Endothelial cell of umbilical vein (primary cell): ENCODE measurements at regions not wholly inside any gene's neighbourhood (a gene's known extent, or its start where the extent isn't known, plus 50 kb on each side); places are given as distances from the start of the nearest gene placed in this dataset.

Experiments used
- BruUV-seq: library from RNA; stranded (reverse); fragments of 400-500 nt; replicated peaks from 2 replicates; lab custom pipeline; 2021; lab: Mats Ljungman, UMichigan
- CTCF ChIA-PET: fragments of 300-600, 350-600 bp; sonication (Branson Sonifier 250); formaldehyde crosslinking; loops from one replicate; lab custom pipeline; 2021; ENCODE audit warnings: antibody characterized with exemption, inconsistent platforms; lab: Charles Lee
- POLR2A ChIA-PET: fragments of 300-600, 350-600 bp; sonication (Branson Sonifier 250); formaldehyde crosslinking; loops from one replicate; lab custom pipeline; 2021; ENCODE audit warnings: antibody characterized with exemption, inconsistent platforms; lab: Charles Lee
- DNase-seq: peaks from one replicate; pipeline ENCODE4 v3.0.0-alpha.2; 2011; ENCODE audit warnings: low read depth, low spot score
- FAIRE-seq: peaks from 2 replicates; lab custom pipeline; 2011; peaks lifted over from hg19 to GRCh38; lab: Jason Lieb, UNC
- H2AFZ ChIP-seq: 2 replicates; pipeline ENCODE4 v1.6.0; 2012; ENCODE audit warnings: low read depth, low read length, control low read depth, inconsistent platforms
- H3K27ac ChIP-seq: 2 replicates; pipeline ENCODE4 v1.5.1; 2011; ENCODE audit warnings: low read depth, mild to moderate bottlenecking, control low read depth, low read length, moderate library complexity; ENCODE audit not compliant: insufficient read depth
- H3K27me3 ChIP-seq, 2 experiments: 2 replicates each; pipeline versions ENCODE4 v1.6.0 to v1.6.1; 2011; ENCODE audit warnings: low read length in 2 of 2, mixed read lengths in 1 of 2; ENCODE audit not compliant: control insufficient read depth in 2 of 2, insufficient read depth in 2 of 2
- H3K36me3 ChIP-seq, 2 experiments: 2 replicates in 1 of 2; 3 replicates in 1 of 2; pipeline ENCODE4 v1.5.1; 2011; ENCODE audit warnings: low read length in 2 of 2, mild to moderate bottlenecking in 1 of 2, moderate library complexity in 1 of 2; ENCODE audit not compliant: control insufficient read depth in 2 of 2, insufficient read depth in 2 of 2; ENCODE audit errors: extremely low read depth in 1 of 2
- H3K4me1 ChIP-seq: 3 replicates; pipeline ENCODE4 v1.5.1; 2011; ENCODE audit warnings: mild to moderate bottlenecking, low read length; ENCODE audit not compliant: control insufficient read depth, insufficient read depth; ENCODE audit errors: extremely low read depth
- H3K4me2 ChIP-seq: 2 replicates; pipeline ENCODE4 v1.6.1; 2011; ENCODE audit warnings: low read length, control low read depth, mixed read lengths; ENCODE audit not compliant: insufficient read depth
- H3K4me3 ChIP-seq, 3 experiments: fragments of 200-600 bp in 1 of 3; sonication (generic), shearing (Covaris generic) in 1 of 3; replicated peaks in 1 of 3; 2 replicates each; pipeline ENCODE4 v1.5.1; 2011 to 2016; ENCODE audit warnings: control low read depth in 3 of 3, low read length in 3 of 3, mild to moderate bottlenecking in 2 of 3, inconsistent platforms in 1 of 3, low read depth in 1 of 3, moderate library complexity in 1 of 3; ENCODE audit not compliant: insufficient read depth in 1 of 3
- H3K79me2 ChIP-seq: 2 replicates; pipeline ENCODE4 v1.6.0; 2012; ENCODE audit warnings: low read length, inconsistent platforms; ENCODE audit not compliant: control insufficient read depth, insufficient read depth
- H3K9ac ChIP-seq: replicated peaks from 2 replicates; pipeline ENCODE3; 2011; ENCODE audit warnings: low read length, control low read depth; ENCODE audit not compliant: insufficient read depth; ENCODE audit errors: extremely low read depth
- H3K9me1 ChIP-seq: replicated peaks from 3 replicates; pipeline ENCODE4 v1.6.0; 2011; ENCODE audit warnings: mild to moderate bottlenecking, low read length; ENCODE audit not compliant: control insufficient read depth, insufficient read depth; ENCODE audit errors: extremely low read depth
- H3K9me3 ChIP-seq: replicated peaks from 2 replicates; pipeline ENCODE4 v1.5.1; 2012; ENCODE audit warnings: low read length, inconsistent platforms; ENCODE audit not compliant: control insufficient read depth, insufficient read depth
- H4K20me1 ChIP-seq: replicated peaks from 2 replicates; pipeline ENCODE3; 2011; ENCODE audit warnings: mild to moderate bottlenecking, low read length; ENCODE audit not compliant: control insufficient read depth, insufficient read depth; ENCODE audit errors: extremely low read depth
- CTCF ChIP-seq, 2 donors: IDR thresholded peaks; 1 replicate in 1 of 2; 2 replicates in 1 of 2; pipeline ENCODE4 v1.5.1; 2011; ENCODE audit warnings: low read length in 2 of 2, mild to moderate bottlenecking in 2 of 2, moderate library complexity in 2 of 2, control low read depth in 1 of 2, inconsistent platforms in 1 of 2, low read depth in 1 of 2; ENCODE audit not compliant: insufficient read depth in 1 of 2; ENCODE audit errors: extremely low read depth in 1 of 2
- EZH2 ChIP-seq: IDR thresholded peaks from 2 replicates; pipeline ENCODE4 v1.6.1; 2012; ENCODE audit warnings: borderline replicate concordance, low read depth, mild to moderate bottlenecking, moderate library complexity, low read length, inconsistent platforms; ENCODE audit not compliant: severe bottlenecking
- FOS ChIP-seq: IDR thresholded peaks from 2 replicates; pipeline ENCODE4 v1.6.1; 2011; ENCODE audit warnings: mild to moderate bottlenecking, low read length, moderate library complexity, borderline replicate concordance; ENCODE audit not compliant: insufficient read depth
- GATA2 ChIP-seq: IDR thresholded peaks from 2 replicates; pipeline ENCODE4 v1.7.0; 2011; ENCODE audit warnings: low read depth, mild to moderate bottlenecking, moderate library complexity, mixed read lengths, low read length; ENCODE audit not compliant: insufficient read length, insufficient read depth
- JUN ChIP-seq: IDR thresholded peaks from 2 replicates; pipeline ENCODE4 v1.6.1; 2011; ENCODE audit warnings: borderline replicate concordance, low read depth; ENCODE audit not compliant: insufficient read length, insufficient read depth
- MAX ChIP-seq: IDR thresholded peaks from 2 replicates; pipeline ENCODE4 v1.6.1; 2011; ENCODE audit not compliant: insufficient read depth, insufficient read length
- MYC ChIP-seq: IDR thresholded peaks from one replicate; pipeline ENCODE4 v1.6.1; 2011; ENCODE audit warnings: mild to moderate bottlenecking, low read depth, low read length
- POLR2A ChIP-seq: IDR thresholded peaks from 2 replicates; pipeline ENCODE4 v1.6.1; 2012; ENCODE audit warnings: low read depth, mild to moderate bottlenecking, control low read depth, low read length
- POLR2AphosphoS5 ChIP-seq: IDR thresholded peaks from 2 replicates; pipeline ENCODE4 v1.6.1; 2012; ENCODE audit warnings: low read depth, mild to moderate bottlenecking, control low read depth, low read length, moderate library complexity; ENCODE audit not compliant: insufficient read depth
- dilution Hi-C: fragments of 300-500 bp; cut with MboI; formaldehyde crosslinking; loops from one replicate; pipeline ENCODE4 v1.15.0; 2019; ENCODE audit warnings: low sequenced_read_pairs; ENCODE audit not compliant: extremely low pct_ligation_motif_present
- intact Hi-C: fragments of 100-400 bp; cut with micrococcal nuclease; formaldehyde crosslinking; loops from one replicate; pipeline ENCODE4 v1.10.0; 2022

GRCh38 chr3:30551927-30552326 is 54.5 kb upstream of the TGFBR2 start:
- FAIRE-seq = no peak
- no peaks in the 10 kb centered on the region for H3K36me3 ChIP-seq
- no peak overlapping the region for H3K27ac ChIP-seq
- no peak for TF ChIP-seq GATA2
- TF ChIP-seq CTCF (IDR thresholded peaks at IDR 0.05; ENCODE audit: extremely low read depth in 1 of 2, insufficient read depth in 1 of 2, low read depth in 1 of 2, low read length in 2 of 2) = no peak
- no peak for TF ChIP-seq POLR2AphosphoS5
- no peak for TF ChIP-seq POLR2A
- TF ChIP-seq MAX = no peak
- no peak for TF ChIP-seq MYC
- TF ChIP-seq FOS = no peak
- TF ChIP-seq JUN = no peak
- no peak for TF ChIP-seq EZH2
- peaks cover 17% of the 10 kb centered on the region for H3K4me1 ChIP-seq
- no peak overlapping the region for H3K4me3 ChIP-seq
- no peaks in the 10 kb centered on the region for H3K27me3 ChIP-seq
- no peaks in the 10 kb centered on the region for H3K79me2 ChIP-seq
- H3K9me3 ChIP-seq = no peaks in the 10 kb centered on the region
- no peak for DNase-seq
- dilution Hi-C loops = no loop called here
- no peak overlapping the region for H3K4me2 ChIP-seq
- H3K9me1 ChIP-seq = no peaks in the 10 kb centered on the region
- H2AFZ ChIP-seq = no peak overlapping the region
- BruUV-seq = no TSS peak
- intact Hi-C loops = no loop called here
- ChIA-PET POLR2A (no interaction called here), CTCF (interaction anchor here (1.2 to 1.5 kb wide), 2 partner anchors 12 to 141 kb away, joined by 3 read pairs; no protein-coding TSS in a partner anchor)
- H3K9ac ChIP-seq = no peak overlapping the region
- no peaks in the 10 kb centered on the region for H4K20me1 ChIP-seq
